ENCODE measurements at regions not wholly inside any gene's neighbourhood (a gene's known extent, or its start where the extent isn't known, plus 50 kb on each side); places are given as distances from the start of the nearest gene placed in this dataset.
"Not testable (repeated sequence)": the region's sequence is repeated elsewhere in the genome, so short reads cannot be mapped to it uniquely, and the experiment has no call there.

DNA sequence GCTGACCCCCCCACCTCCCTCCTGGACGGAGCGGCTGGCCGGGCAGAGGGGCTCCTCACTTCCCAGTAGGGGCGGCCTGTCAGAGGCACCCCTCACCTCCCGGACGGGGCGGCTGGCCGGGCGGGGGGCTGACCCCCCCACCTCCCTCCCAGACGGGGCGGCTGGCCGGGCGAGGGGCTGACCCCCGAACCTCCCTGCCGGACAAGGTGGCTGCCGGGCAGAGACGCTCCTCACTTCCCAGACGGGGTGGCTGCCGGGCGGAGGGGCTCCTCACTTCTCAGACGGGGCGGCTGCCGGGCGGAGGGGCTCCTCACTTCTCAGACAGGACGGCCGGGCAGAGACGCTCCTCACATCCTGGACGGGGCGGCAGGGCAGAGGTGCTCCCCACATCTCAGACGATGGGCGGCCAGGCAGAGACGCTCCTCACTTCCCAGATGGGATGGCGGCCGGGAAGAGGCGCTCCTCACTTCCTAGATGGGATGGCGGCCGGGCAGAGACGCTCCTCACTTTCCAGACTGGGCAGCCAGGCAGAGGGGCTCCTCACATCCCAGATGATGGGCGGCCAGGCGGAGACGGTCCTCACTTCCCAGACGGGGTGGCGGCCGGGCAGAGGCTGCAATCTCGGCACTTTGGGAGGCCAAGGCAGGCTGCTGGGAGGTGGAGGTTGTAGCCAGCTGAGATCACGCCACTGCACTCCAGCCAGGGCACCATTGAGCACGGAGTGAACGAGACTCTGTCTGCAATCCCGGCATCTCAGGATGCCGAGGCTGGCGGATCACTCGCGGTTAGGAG, 66.2 kb upstream of the PAPPA2 start:
- not testable (repeated sequence) for DNase-seq (ENCODE audit: low spot score)

DNA sequence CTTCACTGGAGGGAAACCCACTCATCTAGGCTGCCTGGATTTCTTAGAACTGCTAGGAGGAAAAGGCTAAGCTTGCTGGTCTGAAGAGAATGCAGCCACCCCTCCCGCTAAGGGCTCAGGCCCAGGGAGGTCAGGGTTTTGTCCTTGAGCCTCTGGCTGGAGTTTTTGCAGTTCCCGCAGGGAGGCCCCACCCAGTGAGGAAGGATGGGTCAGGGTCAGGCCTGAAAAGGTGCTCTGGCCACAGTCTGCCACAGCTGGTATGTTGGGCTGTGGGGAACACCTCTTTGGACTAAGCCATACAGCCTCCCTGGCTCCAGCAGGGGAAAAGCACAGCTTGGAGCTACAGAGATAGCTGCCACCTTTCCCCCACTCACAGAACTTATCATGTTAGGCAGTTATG, 71.4 kb upstream of the PAPPA2 start:
- DNase-seq (ENCODE audit: low spot score), result no peak

DNA sequence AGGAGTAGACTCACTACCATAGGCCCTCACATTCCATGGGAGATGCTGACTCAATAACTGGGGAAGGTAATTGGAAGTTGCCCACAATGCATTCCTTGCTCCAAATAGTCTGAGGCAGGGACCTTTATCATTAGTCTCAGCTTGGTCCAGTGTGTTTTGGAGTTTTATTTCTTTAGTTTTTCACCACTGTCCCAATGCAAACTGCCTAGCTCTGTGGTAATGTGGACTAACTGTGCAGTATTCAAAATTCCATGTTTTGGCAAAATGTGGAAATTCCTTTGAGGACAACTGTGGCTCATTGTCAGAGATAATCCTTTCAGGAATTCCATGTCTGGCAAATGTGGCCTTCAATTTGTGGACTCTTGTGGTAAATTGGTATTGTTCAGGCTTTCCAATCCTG, 78.1 kb upstream of the PAPPA2 start:
- DNase-seq (ENCODE audit: low spot score), result no peak

DNA sequence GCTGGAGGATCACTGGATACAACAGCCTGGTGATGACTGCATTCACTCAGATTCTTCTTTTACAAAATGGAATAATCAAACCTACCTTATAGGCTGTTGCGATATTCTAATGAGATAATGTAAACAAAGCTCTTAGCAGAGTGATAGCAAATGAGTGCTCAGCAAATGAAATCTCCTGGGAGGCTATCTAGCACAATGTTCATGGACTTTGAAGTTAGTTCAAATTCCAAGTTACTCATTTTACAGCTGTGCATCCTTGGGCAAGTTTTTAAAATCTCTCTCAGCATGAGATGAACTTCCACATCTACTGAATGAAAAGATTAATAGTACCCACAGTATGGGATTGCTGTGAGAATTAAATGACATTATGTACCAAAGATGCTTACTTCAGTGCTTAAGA, 80.8 kb upstream of the PAPPA2 start:
- DNase-seq (ENCODE audit: low spot score), result no peak

DNA sequence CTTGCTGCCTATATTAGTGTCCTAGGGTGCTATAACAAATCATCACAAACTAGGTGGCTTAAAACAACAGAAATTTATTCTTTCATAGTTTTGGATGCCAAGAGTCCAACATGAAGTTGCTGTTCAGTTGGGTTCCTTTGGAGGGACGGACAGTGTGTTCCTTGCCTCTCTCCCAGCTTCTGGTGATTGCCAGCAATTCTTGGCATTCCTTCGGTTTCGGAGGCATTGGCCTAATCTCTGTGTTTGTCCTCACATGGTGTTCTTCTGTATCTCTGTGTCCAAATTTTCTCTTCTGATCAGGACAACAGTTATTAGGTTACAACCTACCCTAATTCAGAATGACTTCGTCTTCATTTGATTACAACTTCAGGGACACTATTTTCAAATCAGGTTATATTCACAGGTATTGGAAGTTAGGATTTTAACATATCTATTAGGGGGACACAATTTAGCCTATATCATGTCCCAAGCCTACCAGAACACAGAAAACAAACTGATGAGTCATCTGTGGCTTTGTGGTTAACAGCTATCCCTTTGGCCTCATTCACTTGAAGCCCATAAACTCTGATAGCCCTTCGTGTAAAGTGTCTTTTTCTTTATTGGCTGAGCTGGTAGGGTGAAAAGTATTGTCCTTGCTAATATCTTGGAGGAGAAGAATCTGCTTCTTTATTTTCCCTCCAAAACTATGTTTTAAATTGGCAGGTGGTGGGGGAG, 83.2 kb upstream of the PAPPA2 start:
- DNase-seq (ENCODE audit: low spot score), result no peak

DNA sequence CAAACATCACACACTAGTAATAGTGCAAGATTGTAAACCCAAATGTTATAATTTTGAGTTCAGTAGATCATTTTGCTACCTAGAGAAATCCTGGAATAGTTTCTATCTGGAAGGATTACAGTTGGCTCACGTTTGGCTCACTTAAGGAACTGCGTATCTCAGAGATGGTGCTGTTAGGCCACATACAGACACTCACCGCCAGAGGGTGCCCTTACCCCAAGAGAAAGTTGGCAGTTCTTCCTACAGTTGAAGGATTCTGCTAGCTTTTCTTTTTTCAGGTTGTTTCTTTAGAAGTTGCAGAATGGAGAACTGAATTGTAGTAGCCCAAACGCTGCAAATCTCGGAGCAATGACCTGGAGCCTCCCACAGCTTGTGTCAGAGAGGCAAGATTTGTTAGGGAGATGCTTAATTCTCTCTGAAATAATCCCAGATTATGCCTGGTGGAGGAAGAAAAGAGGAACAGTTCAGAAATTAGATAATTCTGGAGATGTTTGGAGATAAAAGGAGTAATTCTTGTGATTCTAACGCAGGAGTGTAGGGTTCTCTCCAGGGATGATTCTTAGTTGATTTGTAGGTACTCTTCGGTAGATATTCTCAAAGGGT, 87.9 kb upstream of the PAPPA2 start:
- peak; percentile 72 for DNase-seq (ENCODE audit: low spot score)

DNA sequence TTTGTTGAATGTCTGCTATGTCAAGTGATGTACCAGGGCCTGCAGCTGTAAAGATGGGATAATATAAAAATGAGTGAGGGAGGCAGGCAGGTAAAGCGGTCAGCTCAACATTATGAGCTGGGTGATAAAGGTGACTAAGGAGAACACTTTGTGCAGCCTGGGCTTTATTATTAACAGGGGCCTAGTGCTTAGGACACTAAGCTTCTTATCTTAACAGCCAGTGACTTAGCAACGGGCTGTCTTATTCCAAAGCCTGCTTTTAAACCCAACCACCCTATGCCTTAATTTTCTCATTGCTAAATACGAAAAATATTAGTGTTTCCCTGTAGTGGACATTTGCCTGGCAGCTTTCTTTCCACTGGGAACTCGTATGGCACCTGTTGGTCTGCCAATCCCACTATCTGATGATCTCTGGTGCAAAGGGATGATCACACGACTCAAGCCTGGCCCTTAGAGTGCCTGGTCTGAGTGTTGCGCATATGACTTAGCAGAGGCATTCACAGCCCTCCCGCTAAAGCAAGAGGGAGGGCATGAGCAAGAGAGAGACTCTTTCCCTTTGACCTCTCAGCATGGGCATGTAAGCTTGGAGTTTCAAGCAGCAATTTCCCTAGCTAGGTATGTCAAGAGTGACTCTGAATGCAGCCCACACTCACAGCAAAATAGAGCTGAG, 98.6 kb upstream of the PAPPA2 start:
- no peak for DNase-seq (ENCODE audit: low spot score)

DNA sequence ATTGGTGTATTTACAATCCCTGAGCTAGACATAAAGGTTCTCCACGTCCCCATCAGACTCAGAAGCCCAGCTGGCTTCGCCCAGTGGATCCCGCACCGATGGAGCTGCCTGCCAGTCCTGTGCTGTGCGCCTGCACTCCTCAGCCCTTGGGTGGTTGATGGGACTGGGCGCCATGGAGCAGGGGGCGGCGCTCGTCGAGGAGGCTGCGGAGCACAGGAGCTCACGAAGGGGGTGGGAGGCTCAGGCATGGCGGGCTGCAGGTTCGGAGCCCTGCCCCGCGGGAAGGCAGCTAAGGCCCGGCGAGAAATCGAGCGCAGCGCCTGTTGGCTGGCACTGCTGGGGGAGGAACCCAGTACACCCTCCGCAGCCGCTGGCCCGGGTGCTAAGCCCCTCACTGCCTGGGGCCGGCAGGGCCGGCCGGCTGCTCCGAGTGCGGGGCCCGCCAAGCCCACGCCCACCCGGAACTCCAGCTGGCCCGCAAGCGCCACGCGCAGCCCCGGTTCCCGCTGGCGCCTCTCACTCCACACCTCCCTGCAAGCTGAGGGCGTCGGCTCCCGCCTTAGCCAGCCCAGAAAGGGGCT, 113.8 kb upstream of the PAPPA2 start:
- DNase-seq (ENCODE audit: low spot score), result not testable (repeated sequence)

DNA sequence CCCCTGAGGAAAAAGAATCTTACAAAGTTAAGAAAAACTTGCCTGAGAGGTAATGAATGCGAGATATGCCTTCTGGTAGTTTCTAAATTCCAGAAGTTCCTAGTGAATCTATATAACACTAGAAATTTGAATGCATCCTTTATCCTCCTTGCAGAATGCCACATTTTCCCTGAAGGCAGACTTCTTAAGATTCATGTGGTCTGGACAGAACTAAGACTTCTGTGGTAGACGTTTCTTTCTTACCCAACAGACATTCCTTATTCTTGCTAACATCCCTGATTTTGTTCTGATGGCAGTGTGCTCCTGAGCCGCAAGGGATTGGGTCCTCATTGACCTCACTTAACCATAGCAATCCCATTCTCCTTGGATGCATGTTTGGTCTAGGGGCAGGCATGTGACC, 121.3 kb upstream of the PAPPA2 start:
- no peak for DNase-seq (ENCODE audit: low spot score)

DNA sequence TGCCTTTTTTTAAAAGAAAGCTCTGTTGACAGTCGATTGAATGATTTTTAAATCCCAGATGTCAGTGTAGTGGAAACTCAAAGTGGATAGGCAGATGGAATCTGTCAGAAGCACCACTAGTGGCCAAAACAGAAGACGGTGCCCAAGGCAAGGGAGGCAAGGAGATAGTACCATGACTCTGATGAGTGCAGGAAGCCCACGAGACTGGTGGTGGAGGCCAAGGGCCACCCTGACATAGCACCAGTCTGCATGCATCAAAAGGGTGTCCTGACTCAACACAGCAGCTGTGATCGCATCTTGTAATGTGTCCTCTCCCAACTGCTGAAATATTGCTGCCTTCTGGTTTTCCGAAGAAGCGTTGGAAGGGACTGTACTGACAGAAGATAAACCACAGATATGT, 124.1 kb upstream of the PAPPA2 start:
- DNase-seq (ENCODE audit: low spot score), result no peak

DNA sequence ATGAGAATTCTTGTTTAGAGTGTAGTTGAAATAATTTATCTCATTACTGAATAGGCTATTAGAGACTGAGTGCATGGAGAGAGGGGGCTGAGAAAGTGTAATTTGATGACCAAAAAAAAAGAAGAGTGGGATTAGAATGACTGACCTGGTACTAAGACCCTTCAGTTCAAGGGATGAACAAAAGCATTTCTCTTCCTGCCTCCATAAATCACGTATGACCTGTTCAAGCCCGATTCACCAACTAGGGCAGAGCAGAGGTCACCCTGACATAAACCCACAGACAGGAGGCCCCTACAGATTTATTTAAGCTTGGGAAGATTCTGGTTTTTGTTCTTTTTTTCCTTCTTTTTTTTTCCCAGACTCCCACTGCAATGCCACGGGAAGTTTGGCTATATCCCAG, 123.7 kb upstream of the COP1 start:
- DNase-seq (ENCODE audit: low spot score), result no peak

DNA sequence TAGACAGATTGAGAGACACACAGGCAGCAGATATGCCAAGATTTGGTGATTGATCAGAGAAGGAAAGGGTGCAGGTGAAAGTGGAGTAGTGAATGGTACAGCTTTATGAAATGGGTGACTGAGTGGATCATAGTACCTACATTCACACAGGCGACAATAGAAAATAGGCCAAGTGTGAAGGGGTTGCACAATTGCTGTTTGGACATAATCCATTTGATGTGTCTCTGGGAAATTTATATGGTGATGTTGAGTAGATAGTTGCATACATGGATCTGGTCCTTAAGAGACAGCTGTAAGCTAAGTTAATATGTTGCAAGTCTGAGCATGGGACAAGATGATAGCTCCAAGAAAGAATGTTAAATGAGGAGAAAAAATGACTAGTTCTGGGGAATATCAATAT, 118.6 kb upstream of the COP1 start:
- no peak for DNase-seq (ENCODE audit: low spot score)

DNA sequence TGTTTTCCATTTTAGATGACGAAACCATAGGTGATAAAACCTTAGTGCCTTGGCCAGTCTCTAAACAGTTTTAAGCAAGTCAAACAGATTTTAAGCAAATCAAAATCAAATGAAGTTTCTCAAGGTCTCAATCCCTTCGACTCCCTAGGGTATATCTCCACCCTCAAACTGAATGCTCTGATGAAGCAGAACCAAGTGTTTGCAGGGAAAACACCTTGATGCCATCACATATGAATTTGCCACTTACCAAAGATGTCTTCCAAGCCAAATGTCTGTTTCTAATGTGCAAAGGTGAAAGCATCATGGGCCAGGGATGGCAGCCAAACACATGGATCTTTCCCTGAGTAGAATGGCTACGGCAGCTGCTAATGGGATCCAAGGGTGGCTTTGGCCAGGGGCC, 116.4 kb upstream of the COP1 start:
- DNase-seq (ENCODE audit: low spot score), result no peak

DNA sequence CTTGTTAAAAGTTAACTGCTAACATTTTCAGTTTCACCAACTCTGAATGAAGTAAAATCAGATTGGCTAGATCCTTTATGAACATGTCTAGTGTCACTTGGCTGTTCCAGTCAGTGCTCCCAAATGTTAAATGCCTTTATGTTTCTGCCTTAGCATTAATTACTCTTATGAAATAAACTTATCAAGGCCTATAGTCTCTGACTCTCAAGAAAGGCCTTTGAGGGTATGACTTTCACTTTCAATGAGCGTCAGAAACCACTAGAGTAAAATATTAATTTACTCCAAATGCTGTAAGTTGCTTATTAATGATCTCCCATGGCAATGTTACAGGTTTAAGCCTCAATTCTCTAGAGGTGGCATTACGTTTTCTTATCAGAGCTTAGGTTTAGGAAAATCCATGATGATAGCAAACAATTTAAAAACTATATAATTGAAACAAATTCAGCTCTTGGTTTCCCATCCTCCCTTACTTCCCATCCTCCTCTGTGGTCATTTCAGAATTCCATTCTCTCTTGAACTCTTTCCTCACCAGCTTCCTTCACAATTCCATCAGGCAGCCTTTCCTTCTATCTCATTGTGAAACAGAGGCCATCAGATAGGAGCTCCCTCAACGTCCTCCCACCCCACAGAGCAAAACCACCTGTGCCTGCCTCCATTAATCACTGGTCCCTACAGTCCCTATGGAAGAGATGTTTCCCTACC, 108.6 kb upstream of the COP1 start:
- DNase-seq (ENCODE audit: low spot score), result no peak

DNA sequence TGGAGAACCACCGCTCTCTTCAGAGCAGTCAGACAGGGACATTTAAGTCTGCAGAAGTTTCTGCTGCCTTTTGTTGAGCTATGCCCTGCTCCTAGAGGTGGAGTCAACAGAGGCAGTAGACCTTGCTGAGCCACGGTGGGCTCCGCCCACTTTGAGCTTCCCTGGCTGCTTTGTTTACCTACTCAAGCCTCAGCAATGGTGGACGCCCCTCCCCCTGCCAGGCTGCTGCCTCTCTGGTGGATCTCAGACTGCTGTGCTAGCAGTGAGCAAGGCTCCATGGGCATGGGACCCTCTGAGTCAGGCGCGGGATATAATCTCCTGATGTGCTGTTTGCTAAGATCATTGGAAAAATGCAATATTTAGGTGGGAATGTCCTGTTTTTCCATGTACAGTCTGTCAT, 89.5 kb upstream of the COP1 start:
- not testable (repeated sequence) for DNase-seq (ENCODE audit: low spot score)

DNA sequence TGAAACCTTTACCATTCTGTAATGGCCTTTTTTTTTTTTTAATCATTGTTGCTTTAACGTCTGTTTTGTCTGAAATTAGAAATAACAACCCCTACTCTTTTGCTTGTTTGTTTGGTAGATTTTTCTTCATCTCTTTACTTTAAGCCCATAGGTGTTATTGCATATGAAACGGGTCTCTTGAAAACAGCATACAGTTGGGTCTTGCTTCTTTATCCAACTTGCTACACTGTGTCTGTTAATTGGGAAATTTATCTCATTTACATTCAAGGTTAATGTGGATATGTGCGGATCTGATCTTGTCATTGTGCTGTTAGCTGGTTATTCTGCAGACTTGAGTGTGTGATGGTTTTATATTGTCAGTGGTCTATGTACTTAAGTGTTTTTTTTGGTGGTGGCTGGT, 78.9 kb upstream of the COP1 start:
- no peak for DNase-seq (ENCODE audit: low spot score)

DNA sequence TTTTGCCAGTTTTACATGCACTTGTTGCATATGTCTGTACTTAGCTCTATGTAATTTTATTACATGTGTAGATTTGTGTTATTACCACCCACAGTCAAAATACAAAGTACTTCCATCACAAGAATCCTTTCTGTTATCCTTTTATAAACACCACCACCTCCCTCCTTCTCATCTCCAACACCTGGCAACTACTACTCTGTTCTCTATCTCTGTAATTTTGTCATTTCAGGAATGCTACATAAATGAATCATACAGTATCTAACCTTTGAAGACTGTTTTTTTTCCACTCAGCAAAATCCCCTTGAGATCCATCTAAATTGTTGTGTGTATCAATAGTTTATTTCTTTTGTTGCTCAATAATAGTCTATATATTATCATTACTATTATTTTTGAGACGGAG, 64.5 kb upstream of the COP1 start:
- no peak for DNase-seq (ENCODE audit: low spot score)

Data from pons (tissue), 1 donor.